ENCODE measurements at regions not wholly inside any gene's neighbourhood (a gene's known extent, or its start where the extent isn't known, plus 50 kb on each side); places are given as distances from the start of the nearest gene placed in this dataset.

- Histone ChIP-seq H3K9ac (ENCODE audit: insufficient read depth in 1 of 2, low read depth in 2 of 2, low read length in 2 of 2) (no peak overlapping the region), H3K4me3 (no peak overlapping the region), H3K4me1 (replicated peaks in 1 of 2; ENCODE audit: control insufficient read depth in 2 of 2, insufficient read depth in 2 of 2, low read length in 2 of 2) (no peaks in the 10 kb centered on the region), H2AFZ (ENCODE audit: low read depth, low read length) (no peak overlapping the region), H3K27ac (ENCODE audit: extremely low read depth, low read depth, low read length) (no peak overlapping the region), H3K36me3 (ENCODE audit: control insufficient read depth, insufficient read depth, low read length) (no peaks in the 10 kb centered on the region), H3K9me3 (replicated peaks; ENCODE audit: control insufficient read depth, insufficient read depth, low read depth, low read length) (no peaks in the 10 kb centered on the region), H3K79me2 (ENCODE audit: control insufficient read depth, insufficient read depth, low read length) (no peaks in the 10 kb centered on the region), H3K27me3 (ENCODE audit: control insufficient read depth in 2 of 2, insufficient read depth in 2 of 2, low read length in 2 of 2) (no peaks in the 10 kb centered on the region), H4K20me1 (replicated peaks; ENCODE audit: control insufficient read depth, insufficient read depth, low read length) (no peaks in the 10 kb centered on the region), H3K4me2 (ENCODE audit: insufficient read depth, low read length) (no peak overlapping the region), H3K9me1 (ENCODE audit: control insufficient read depth, insufficient read depth, low read length) (no peaks in the 10 kb centered on the region)
- BruUV-seq (replicated peaks): no TSS peak
- intact Hi-C loops (cut with micrococcal nuclease): no loop called here
- TF ChIP-seq ZNF146 (CRISPR knock-in tag; IDR thresholded peaks at IDR 0.05; ENCODE audit: unreplicated experiment) (peak; percentile 78), RBM25 (IDR thresholded peaks at IDR 0.05; ENCODE audit: low read depth, low read length, severe bottlenecking) (peak; percentile 80), PATZ1 (CRISPR knock-in tag; IDR thresholded peaks at IDR 0.05; ENCODE audit: borderline replicate concordance) (no peak)
- no peak for FAIRE-seq
- POLR2A ChIA-PET: interaction anchor here (0.6 kb wide), 1 partner anchor 10 kb away, joined by 3 read pairs; no protein-coding TSS in a partner anchor
- CTCF ChIA-PET (ENCODE audit: low intra/inter-chr PET ratio): no interaction called here
- no peak for DNase-seq (ENCODE audit: extremely low read depth in 1 of 4, low spot score in 3 of 4)
- in situ Hi-C loops (cut with MboI): no loop called here
- no peak for ATAC-seq
- 0% methylated on average over 3 of the region's 3 CpGs for WGBS (ENCODE audit: insufficient coverage, low coverage, missing lambda C conversion rate)
Observed at GRCh38 chr10:16227674-16228073, 209.1 kb upstream of the PTER start.

GRCh38 chr10:16231176-16231575 is 205.6 kb upstream of the PTER start:
- Histone ChIP-seq H3K27me3 (ENCODE audit: control insufficient read depth in 2 of 2, insufficient read depth in 2 of 2, low read length in 2 of 2) (no peaks in the 10 kb centered on the region), H3K79me2 (ENCODE audit: control insufficient read depth, insufficient read depth, low read length) (no peaks in the 10 kb centered on the region), H3K9me3 (replicated peaks; ENCODE audit: control insufficient read depth, insufficient read depth, low read depth, low read length) (no peaks in the 10 kb centered on the region), H3K9ac (ENCODE audit: insufficient read depth in 1 of 2, low read depth in 2 of 2, low read length in 2 of 2) (no peak overlapping the region), H2AFZ (ENCODE audit: low read depth, low read length) (no peak overlapping the region), H3K4me1 (replicated peaks in 1 of 2; ENCODE audit: control insufficient read depth in 2 of 2, insufficient read depth in 2 of 2, low read length in 2 of 2) (no peaks in the 10 kb centered on the region), H3K4me3 (no peak overlapping the region), H3K9me1 (ENCODE audit: control insufficient read depth, insufficient read depth, low read length) (no peaks in the 10 kb centered on the region), H3K4me2 (ENCODE audit: insufficient read depth, low read length) (no peak overlapping the region), H4K20me1 (replicated peaks; ENCODE audit: control insufficient read depth, insufficient read depth, low read length) (no peaks in the 10 kb centered on the region), H3K27ac (ENCODE audit: extremely low read depth, low read depth, low read length) (no peak overlapping the region), H3K36me3 (ENCODE audit: control insufficient read depth, insufficient read depth, low read length) (no peaks in the 10 kb centered on the region)
- POLR2A ChIA-PET: interaction anchor here (0.7 kb wide), 1 partner anchor 1627 kb away, joined by 3 read pairs; no protein-coding TSS in a partner anchor
- CTCF ChIA-PET (ENCODE audit: low intra/inter-chr PET ratio): no interaction called here
- DNase-seq (ENCODE audit: extremely low read depth in 1 of 4, low spot score in 3 of 4) (no peak), FAIRE-seq (no peak), ATAC-seq (no peak)
- in situ Hi-C loops (cut with MboI): no loop called here
- BruUV-seq (replicated peaks): no TSS peak
- 0% methylated on average over 2 of the region's 2 CpGs for WGBS (ENCODE audit: insufficient coverage, low coverage, missing lambda C conversion rate)
- intact Hi-C loops (cut with micrococcal nuclease): no loop called here
- no peak for TF ChIP-seq FOS (IDR thresholded peaks at IDR 0.05; ENCODE audit: extremely low read depth, insufficient read length)
- TF ChIP-seq TRIM28 (IDR thresholded peaks at IDR 0.05): no peak
- TF ChIP-seq ZNF445 (CRISPR knock-in tag; IDR thresholded peaks at IDR 0.05; ENCODE audit: low read depth): no peak
- TF ChIP-seq RBM25 (IDR thresholded peaks at IDR 0.05; ENCODE audit: low read depth, low read length, severe bottlenecking): no peak
- no peak for TF ChIP-seq RAD51 (IDR thresholded peaks at IDR 0.05; ENCODE audit: borderline replicate concordance, low read depth)
- TF ChIP-seq BHLHE40 (IDR thresholded peaks at IDR 0.05; ENCODE audit: low read length): no peak
- no peak for TF ChIP-seq CAMTA2 (CRISPR knock-in tag; conservative IDR thresholded peaks at IDR 0.05)
- no peak for TF ChIP-seq RBBP5 (IDR thresholded peaks at IDR 0.05; ENCODE audit: borderline replicate concordance, insufficient read depth, low read length, poor library complexity, severe bottlenecking)
- TF ChIP-seq SNIP1 (IDR thresholded peaks at IDR 0.05; ENCODE audit: low read depth): no peak
- no peak for TF ChIP-seq ZSCAN32 (CRISPR knock-in tag; IDR thresholded peaks at IDR 0.05)
- TF ChIP-seq HMG20B (CRISPR knock-in tag; IDR thresholded peaks at IDR 0.05): no peak
- no peak for TF ChIP-seq MCM3 (IDR thresholded peaks at IDR 0.05)
- TF ChIP-seq HNRNPL (IDR thresholded peaks at IDR 0.05; ENCODE audit: low read depth, low read length): no peak
- TF ChIP-seq FOSL1 (tag; conservative IDR thresholded peaks at IDR 0.05): no peak
- no peak for TF ChIP-seq NEUROD1 (IDR thresholded peaks at IDR 0.05; ENCODE audit: borderline replicate concordance, low read depth, low read length, partially characterized antibody)
